Ishikawa (cell line): ENCODE measurements at regions not wholly inside any gene's neighbourhood (a gene's known extent, or its start where the extent isn't known, plus 50 kb on each side); places are given as distances from the start of the nearest gene placed in this dataset.

Experiments
- RAD21 ChIP-seq: IDR thresholded peaks from 2 replicates; pipeline ENCODE4 v1.6.1; 2012; ENCODE audit warnings: low read depth
- TAF1 ChIP-seq: IDR thresholded peaks from 2 replicates; pipeline ENCODE4 v1.6.1; 2012; ENCODE audit warnings: low read depth, mild to moderate bottlenecking
- YY1 ChIP-seq: IDR thresholded peaks from 2 replicates; pipeline ENCODE4 v1.6.1; 2012; ENCODE audit warnings: low read depth

GRCh38 chr7:121774563-121774962 is 98.4 kb upstream of the PTPRZ1 start:
- TF ChIP-seq YY1, result no peak
- TF ChIP-seq RAD21, result no peak
- no peak for TF ChIP-seq TAF1
